Neural progenitor cell (in vitro differentiated cells): ENCODE measurements at regions not wholly inside any gene's neighbourhood (a gene's known extent, or its start where the extent isn't known, plus 50 kb on each side); places are given as distances from the start of the nearest gene placed in this dataset.

Source experiments
- EZH2 ChIP-seq: fragments of 200-600 bp; sonication (generic); IDR thresholded peaks from 2 replicates; pipeline ENCODE4 v1.6.1; 2017; ENCODE audit warnings: antibody characterized with exemption, mild to moderate bottlenecking, moderate library complexity
- EZH2phosphoT487 ChIP-seq: fragments of 200-600 bp; sonication (generic); IDR thresholded peaks from 2 replicates; pipeline ENCODE4 v1.6.1; 2017; ENCODE audit warnings: antibody characterized with exemption
- TF ChIP-seq, protein P1 (sequence below): fragments of 200-600 bp; sonication (generic); IDR thresholded peaks from 2 replicates; pipeline ENCODE4 v1.5.1; 2017; ENCODE audit warnings: antibody characterized with exemption, mild to moderate bottlenecking

DNA sequence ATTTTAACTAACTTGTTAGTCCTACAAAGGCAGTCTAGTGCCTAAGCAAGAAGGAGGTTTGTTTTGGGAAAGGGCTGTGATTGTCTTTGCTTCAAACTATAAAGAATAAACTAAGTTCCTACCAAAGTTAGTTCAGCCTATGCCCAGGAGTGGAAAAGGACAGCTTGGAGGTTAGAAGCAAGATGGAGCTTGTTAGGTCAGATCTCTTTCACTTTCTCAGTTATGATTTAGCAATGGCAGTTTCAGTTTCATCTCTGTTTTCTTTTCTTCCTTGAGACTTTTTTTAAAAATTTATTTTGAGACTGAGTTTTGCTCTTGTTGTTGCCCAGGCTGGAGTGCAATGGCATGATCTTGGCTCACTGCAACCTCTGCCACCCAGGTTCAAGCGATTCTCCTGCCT is 82.9 kb upstream of the NLGN4X start:
- TF ChIP-seq, protein P1, sequence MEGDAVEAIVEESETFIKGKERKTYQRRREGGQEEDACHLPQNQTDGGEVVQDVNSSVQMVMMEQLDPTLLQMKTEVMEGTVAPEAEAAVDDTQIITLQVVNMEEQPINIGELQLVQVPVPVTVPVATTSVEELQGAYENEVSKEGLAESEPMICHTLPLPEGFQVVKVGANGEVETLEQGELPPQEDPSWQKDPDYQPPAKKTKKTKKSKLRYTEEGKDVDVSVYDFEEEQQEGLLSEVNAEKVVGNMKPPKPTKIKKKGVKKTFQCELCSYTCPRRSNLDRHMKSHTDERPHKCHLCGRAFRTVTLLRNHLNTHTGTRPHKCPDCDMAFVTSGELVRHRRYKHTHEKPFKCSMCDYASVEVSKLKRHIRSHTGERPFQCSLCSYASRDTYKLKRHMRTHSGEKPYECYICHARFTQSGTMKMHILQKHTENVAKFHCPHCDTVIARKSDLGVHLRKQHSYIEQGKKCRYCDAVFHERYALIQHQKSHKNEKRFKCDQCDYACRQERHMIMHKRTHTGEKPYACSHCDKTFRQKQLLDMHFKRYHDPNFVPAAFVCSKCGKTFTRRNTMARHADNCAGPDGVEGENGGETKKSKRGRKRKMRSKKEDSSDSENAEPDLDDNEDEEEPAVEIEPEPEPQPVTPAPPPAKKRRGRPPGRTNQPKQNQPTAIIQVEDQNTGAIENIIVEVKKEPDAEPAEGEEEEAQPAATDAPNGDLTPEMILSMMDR: no peak
- TF ChIP-seq EZH2 (no peak), EZH2phosphoT487 (no peak)
